Mesenchymal stem cell (in vitro differentiated cells and primary cell): ENCODE measurements at regions not wholly inside any gene's neighbourhood (a gene's known extent, or its start where the extent isn't known, plus 50 kb on each side); places are given as distances from the start of the nearest gene placed in this dataset.
A peak's percentile ranks its signal among the peaks of the same experiment; 100 is the strongest.
"Not testable (repeated sequence)": the region's sequence is repeated elsewhere in the genome, so short reads cannot be mapped to it uniquely, and the experiment has no call there.

Experiments used
- DNase-seq: peaks from one replicate; pipeline ENCODE4 v3.0.0-alpha.2; 2013
- H2AFZ ChIP-seq: one replicate; pipeline ENCODE4 v1.6.1; 2013; ENCODE audit warnings: low read depth, mild to moderate bottlenecking, control low read depth, inconsistent platforms, low read length, moderate library complexity
- H2AK5ac ChIP-seq: 2 replicates; pipeline ENCODE4 v1.6.1; 2013; ENCODE audit warnings: low read length, moderate library complexity, mild to moderate bottlenecking, inconsistent platforms; ENCODE audit not compliant: severe bottlenecking
- H2BK120ac ChIP-seq: one replicate; pipeline ENCODE4 v1.6.1; 2013; ENCODE audit warnings: low read depth, mild to moderate bottlenecking, inconsistent platforms, low read length, moderate library complexity
- H2BK12ac ChIP-seq, 2 experiments: one replicate each; pipeline ENCODE4 v1.6.1; 2013; ENCODE audit warnings: inconsistent platforms in 2 of 2, low read length in 2 of 2, mild to moderate bottlenecking in 2 of 2, moderate library complexity in 2 of 2, control low read depth in 1 of 2
- H2BK15ac ChIP-seq: one replicate; pipeline ENCODE4 v1.6.1; 2013; ENCODE audit warnings: mild to moderate bottlenecking, low read depth, inconsistent platforms; ENCODE audit not compliant: poor library complexity, severe bottlenecking
- H2BK5ac ChIP-seq: 2 replicates; pipeline ENCODE4 v1.6.1; 2013; ENCODE audit warnings: low read depth, mild to moderate bottlenecking, low read length, control low read depth, inconsistent platforms; ENCODE audit not compliant: poor library complexity, severe bottlenecking
- H3K14ac ChIP-seq, 2 experiments: one replicate each; pipeline ENCODE4 v1.6.1; 2013; ENCODE audit warnings: inconsistent platforms in 2 of 2, low read length in 2 of 2, control low read depth in 1 of 2, mild to moderate bottlenecking in 1 of 2, moderate library complexity in 1 of 2
- H3K18ac ChIP-seq, 2 experiments: one replicate each; pipeline ENCODE4 v1.6.1; 2013; ENCODE audit warnings: inconsistent platforms in 2 of 2, low read length in 2 of 2, control low read depth in 1 of 2, low read depth in 1 of 2, mild to moderate bottlenecking in 1 of 2
- H3K23ac ChIP-seq, 2 experiments: one replicate each; pipeline ENCODE4 v1.6.1; 2013; ENCODE audit warnings: inconsistent platforms in 2 of 2, low read length in 2 of 2, mild to moderate bottlenecking in 2 of 2, moderate library complexity in 2 of 2, control low read depth in 1 of 2
- H3K27ac ChIP-seq: 2 replicates; pipeline ENCODE4 v1.5.1; 2013; ENCODE audit warnings: mild to moderate bottlenecking, moderate library complexity, low read length, control low read depth, inconsistent platforms; ENCODE audit not compliant: poor library complexity, severe bottlenecking
- H3K27me3 ChIP-seq, 2 experiments: 2 replicates each; pipeline versions ENCODE4 v1.6.1 to v1.7.0; 2013; ENCODE audit warnings: low read length in 2 of 2, mild to moderate bottlenecking in 2 of 2, moderate library complexity in 2 of 2, control low read depth in 1 of 2, inconsistent platforms in 1 of 2; ENCODE audit not compliant: control insufficient read depth in 1 of 2, insufficient read depth in 1 of 2
- H3K36me3 ChIP-seq, 2 experiments: 2 replicates each; pipeline versions ENCODE4 v1.6.1 to v1.7.0; 2013; ENCODE audit warnings: low read length in 2 of 2, control low read depth in 1 of 2, inconsistent platforms in 1 of 2, low read depth in 1 of 2, mild to moderate bottlenecking in 1 of 2; ENCODE audit not compliant: insufficient read depth in 2 of 2, control insufficient read depth in 1 of 2
- H3K4ac ChIP-seq, 2 experiments: one replicate each; pipeline ENCODE4 v1.6.1; 2013; ENCODE audit warnings: inconsistent platforms in 2 of 2, low read length in 2 of 2, mild to moderate bottlenecking in 2 of 2, moderate library complexity in 2 of 2, control low read depth in 1 of 2, low read depth in 1 of 2
- H3K4me1 ChIP-seq: 2 replicates; pipeline ENCODE4 v1.6.1; 2013; ENCODE audit warnings: low read depth, low read length, control low read depth; ENCODE audit not compliant: control insufficient read depth, insufficient read depth
- H3K4me2 ChIP-seq: 2 replicates; pipeline ENCODE4 v1.6.1; 2013; ENCODE audit warnings: low read length, mild to moderate bottlenecking, inconsistent platforms; ENCODE audit not compliant: poor library complexity, severe bottlenecking
- H3K4me3 ChIP-seq, 2 experiments: 2 replicates each; pipeline versions ENCODE4 v1.5.1 to v1.7.0; 2013; ENCODE audit warnings: low read length in 2 of 2, mild to moderate bottlenecking in 2 of 2, control low read depth in 1 of 2, low read depth in 1 of 2; ENCODE audit not compliant: insufficient read depth in 1 of 2
- H3K79me1 ChIP-seq: replicated peaks from 2 replicates; pipeline ENCODE4 v1.6.1; 2013; ENCODE audit warnings: mild to moderate bottlenecking, control low read depth, low read length, inconsistent platforms; ENCODE audit not compliant: poor library complexity, severe bottlenecking
- H3K9ac ChIP-seq: 2 replicates; pipeline ENCODE4 v1.7.0; 2013; ENCODE audit warnings: mild to moderate bottlenecking, low read length, moderate library complexity
- H3K9me3 ChIP-seq: 2 replicates; pipeline ENCODE4 v1.7.0; 2013; ENCODE audit warnings: mild to moderate bottlenecking, low read length; ENCODE audit not compliant: control insufficient read depth
- H4K8ac ChIP-seq: one replicate; pipeline ENCODE4 v1.6.1; 2013; ENCODE audit warnings: inconsistent platforms, mild to moderate bottlenecking, low read length, moderate library complexity
- H4K91ac ChIP-seq: one replicate; pipeline ENCODE4 v1.6.1; 2013; ENCODE audit warnings: mild to moderate bottlenecking, low read length, inconsistent platforms
- WGBS: methylation state at CpG from one replicate; pipeline ENCODE4 v1.1.7; 2013; ENCODE audit warnings: mixed read lengths; 5-methylcytosine and 5-hydroxymethylcytosine counted together

- Histone ChIP-seq H2BK12ac (no peak overlapping the region), H3K4me1 (peaks cover 3% of the 10 kb centered on the region), H4K8ac (no peak overlapping the region), H3K18ac (no peak overlapping the region), H2BK120ac (no peak overlapping the region), H2BK15ac (no peak overlapping the region), H3K23ac (no peak overlapping the region), H2BK5ac (no peak overlapping the region), H3K79me1 (no peaks in the 10 kb centered on the region), H3K4ac (no peak overlapping the region), H4K91ac (no peak overlapping the region), H2AFZ (no peak overlapping the region), H3K4me2 (no peak overlapping the region), H3K4me3 (no peak overlapping the region), H3K9ac (peak overlapping the region; percentile 71), H2AK5ac (no peak overlapping the region), H3K27me3 (no peaks in the 10 kb centered on the region), H3K14ac (no peak overlapping the region), H3K27ac (no peak overlapping the region), H3K9me3 (no peaks in the 10 kb centered on the region), H3K36me3 (no peaks in the 10 kb centered on the region)
- DNase-seq, result no peak
- no CpG with 5 or more reads among the region's 2 CpGs for WGBS
Measured at GRCh38 chr12:75685617-75686225, 174.3 kb upstream of the KRR1 start.

- no peaks in the 10 kb centered on the region for H3K36me3 ChIP-seq
- no peak overlapping the region for H2BK15ac ChIP-seq
- H3K9ac ChIP-seq, result peak overlapping the region; percentile 71
- H2BK120ac ChIP-seq, result no peak overlapping the region
- H3K27me3 ChIP-seq, result no peaks in the 10 kb centered on the region
- no peak overlapping the region for H2AFZ ChIP-seq
- H2AK5ac ChIP-seq, result no peak overlapping the region
- H3K23ac ChIP-seq, result no peak overlapping the region
- H3K79me1 ChIP-seq, result no peaks in the 10 kb centered on the region
- H2BK12ac ChIP-seq, result no peak overlapping the region
- peak; percentile 71 for DNase-seq
- WGBS, result 70% methylated on average over 3 of the region's 5 CpGs
- no peak overlapping the region for H3K4me3 ChIP-seq
- H3K4me2 ChIP-seq, result no peak overlapping the region
- no peak overlapping the region for H3K18ac ChIP-seq
- H4K8ac ChIP-seq, result no peak overlapping the region
- H3K4me1 ChIP-seq, result no peaks in the 10 kb centered on the region
- no peak overlapping the region for H4K91ac ChIP-seq
- no peak overlapping the region for H3K4ac ChIP-seq
- H2BK5ac ChIP-seq, result no peak overlapping the region
- no peak overlapping the region for H3K14ac ChIP-seq
- no peaks in the 10 kb centered on the region for H3K9me3 ChIP-seq
- H3K27ac ChIP-seq, result no peak overlapping the region
Measured at GRCh38 chr12:75684678-75685616, 173.5 kb upstream of the KRR1 start.

GRCh38 chr12:75683995-75684586, 172.7 kb upstream of the KRR1 start:
- DNase-seq, H4K8ac ChIP-seq, H3K27me3 ChIP-seq, H3K27ac ChIP-seq, H2AFZ ChIP-seq, H2BK15ac ChIP-seq, H3K4me2 ChIP-seq, H3K36me3 ChIP-seq, H2AK5ac ChIP-seq, H3K4me1 ChIP-seq, H3K4me3 ChIP-seq, H3K14ac ChIP-seq, H3K79me1 ChIP-seq, H4K91ac ChIP-seq, H2BK120ac ChIP-seq, H3K9me3 ChIP-seq, H3K23ac ChIP-seq, H2BK5ac ChIP-seq, H3K4ac ChIP-seq: not testable (repeated sequence)
- Histone ChIP-seq H3K18ac (peak overlapping the region in 1 of 2 experiments; percentile 44), H2BK12ac (peak overlapping the region in 1 of 2 experiments; percentile 86), H3K9ac (peak overlapping the region; percentile 71)
- WGBS, result 85% methylated on average over 4 of the region's 4 CpGs

- H4K91ac ChIP-seq, result no peak overlapping the region
- DNase-seq, result no peak
- H2BK120ac ChIP-seq, result no peak overlapping the region
- H3K9me3 ChIP-seq, result no peaks in the 10 kb centered on the region
- no peak overlapping the region for H3K14ac ChIP-seq
- 100% methylated on average over 2 of the region's 2 CpGs for WGBS
- no peak overlapping the region for H2BK12ac ChIP-seq
- H3K18ac ChIP-seq, result no peak overlapping the region
- H3K23ac ChIP-seq, result no peak overlapping the region
- no peak overlapping the region for H2BK15ac ChIP-seq
- H2AK5ac ChIP-seq, result no peak overlapping the region
- no peaks in the 10 kb centered on the region for H3K36me3 ChIP-seq
- H3K4ac ChIP-seq, result no peak overlapping the region
- H4K8ac ChIP-seq, result no peak overlapping the region
- no peak overlapping the region for H3K4me2 ChIP-seq
- no peak overlapping the region for H3K4me3 ChIP-seq
- no peaks in the 10 kb centered on the region for H3K27me3 ChIP-seq
- no peak overlapping the region for H3K9ac ChIP-seq
- no peak overlapping the region for H3K27ac ChIP-seq
- H3K79me1 ChIP-seq, result no peaks in the 10 kb centered on the region
- H2AFZ ChIP-seq, result no peak overlapping the region
- H2BK5ac ChIP-seq, result no peak overlapping the region
- no peaks in the 10 kb centered on the region for H3K4me1 ChIP-seq
Measured at GRCh38 chr12:75683220-75683619, 171.8 kb upstream of the KRR1 start.
